ENCODE measurements at regions not wholly inside any gene's neighbourhood (a gene's known extent, or its start where the extent isn't known, plus 50 kb on each side); places are given as distances from the start of the nearest gene placed in this dataset.

GRCh38 chr10:5268743-5269142 is 72.1 kb downstream of the AKR1C4 start:
- peaks cover 23% of the 10 kb centered on the region for H3K36me3 Mint-ChIP-seq

DNA sequence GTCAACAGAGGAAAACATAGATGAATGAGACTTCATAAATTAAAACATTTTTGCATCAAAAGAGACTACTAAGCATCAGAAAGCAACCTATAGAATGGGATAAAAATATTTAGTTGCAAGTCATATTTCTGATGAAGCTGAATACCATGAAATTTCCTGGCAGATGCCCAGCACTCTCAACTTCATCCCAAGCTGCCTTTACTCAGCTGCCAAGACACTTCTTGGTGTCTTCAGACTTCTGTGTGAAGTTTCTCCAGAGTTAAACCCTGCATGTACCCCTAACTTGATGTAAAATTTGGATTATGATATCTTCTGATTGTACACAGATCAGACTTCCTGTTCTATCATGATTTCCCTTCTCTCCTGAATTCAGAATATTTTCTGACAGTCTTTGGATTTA is 73.2 kb downstream of the AKR1C4 start:
- no peaks in the 10 kb centered on the region for H3K27me3 ChIP-seq (ENCODE audit: control insufficient read depth, insufficient read depth, low read length)
- ATAC-seq (no peak), DNase-seq (no peak)
- no peak overlapping the region for H3K27ac ChIP-seq (ENCODE audit: low read length)
- H3K27ac Mint-ChIP-seq = no peak overlapping the region
- intact Hi-C loops (cut with micrococcal nuclease) = no loop called here
- H3K9me3 Mint-ChIP-seq = peaks cover 0 to 4% of the 10 kb centered on the region in 2 donors
- TF ChIP-seq, protein P1, sequence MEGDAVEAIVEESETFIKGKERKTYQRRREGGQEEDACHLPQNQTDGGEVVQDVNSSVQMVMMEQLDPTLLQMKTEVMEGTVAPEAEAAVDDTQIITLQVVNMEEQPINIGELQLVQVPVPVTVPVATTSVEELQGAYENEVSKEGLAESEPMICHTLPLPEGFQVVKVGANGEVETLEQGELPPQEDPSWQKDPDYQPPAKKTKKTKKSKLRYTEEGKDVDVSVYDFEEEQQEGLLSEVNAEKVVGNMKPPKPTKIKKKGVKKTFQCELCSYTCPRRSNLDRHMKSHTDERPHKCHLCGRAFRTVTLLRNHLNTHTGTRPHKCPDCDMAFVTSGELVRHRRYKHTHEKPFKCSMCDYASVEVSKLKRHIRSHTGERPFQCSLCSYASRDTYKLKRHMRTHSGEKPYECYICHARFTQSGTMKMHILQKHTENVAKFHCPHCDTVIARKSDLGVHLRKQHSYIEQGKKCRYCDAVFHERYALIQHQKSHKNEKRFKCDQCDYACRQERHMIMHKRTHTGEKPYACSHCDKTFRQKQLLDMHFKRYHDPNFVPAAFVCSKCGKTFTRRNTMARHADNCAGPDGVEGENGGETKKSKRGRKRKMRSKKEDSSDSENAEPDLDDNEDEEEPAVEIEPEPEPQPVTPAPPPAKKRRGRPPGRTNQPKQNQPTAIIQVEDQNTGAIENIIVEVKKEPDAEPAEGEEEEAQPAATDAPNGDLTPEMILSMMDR (IDR thresholded peaks at IDR 0.05) = no peak
- peaks cover 4% of the 10 kb centered on the region for H3K9me3 ChIP-seq (ENCODE audit: control insufficient read depth, insufficient read depth, low read length)
- H3K4me3 Mint-ChIP-seq = no peak overlapping the region
- H3K36me3 ChIP-seq (ENCODE audit: control insufficient read depth, insufficient read depth, low read length) = no peaks in the 10 kb centered on the region
- peaks cover 15 to 23% of the 10 kb centered on the region in 2 donors for H3K4me1 Mint-ChIP-seq
- H3K4me3 ChIP-seq (ENCODE audit: low read length) = no peak overlapping the region
- no peaks in the 10 kb centered on the region for H3K27me3 Mint-ChIP-seq (ENCODE audit: low read depth in 2 of 2)
- peaks cover 23% of the 10 kb centered on the region for H3K36me3 Mint-ChIP-seq
- H3K4me1 ChIP-seq (ENCODE audit: control insufficient read depth, insufficient read depth, low read length) = no peaks in the 10 kb centered on the region

More at GRCh38 chr10:5268743-5269142, 72.1 kb downstream of the AKR1C4 start:
- 29% methylated on average over 1 of the region's 1 CpG for WGBS (ENCODE audit: insufficient coverage)
- ATAC-seq (no peak), DNase-seq (no peak)
- Histone ChIP-seq H3K9me3 (ENCODE audit: control insufficient read depth, insufficient read depth, low read length) (peaks cover 4% of the 10 kb centered on the region), H3K4me1 (ENCODE audit: control insufficient read depth, insufficient read depth, low read length) (no peaks in the 10 kb centered on the region), H3K27me3 (ENCODE audit: control insufficient read depth, insufficient read depth, low read length) (no peaks in the 10 kb centered on the region), H3K36me3 (ENCODE audit: control insufficient read depth, insufficient read depth, low read length) (no peaks in the 10 kb centered on the region), H3K4me3 (ENCODE audit: low read length) (no peak overlapping the region), H3K27ac (ENCODE audit: low read length) (no peak overlapping the region)
- intact Hi-C loops (cut with micrococcal nuclease) = no loop called here
- Mint-ChIP-seq H3K27ac (no peak overlapping the region), H3K4me3 (no peak overlapping the region), H3K27me3 (ENCODE audit: low read depth in 2 of 2) (no peaks in the 10 kb centered on the region), H3K4me1 (peaks cover 15 to 23% of the 10 kb centered on the region in 2 donors), H3K9me3 (peaks cover 0 to 4% of the 10 kb centered on the region in 2 donors)
- TF ChIP-seq, protein P1 (IDR thresholded peaks at IDR 0.05) = no peak

DNA sequence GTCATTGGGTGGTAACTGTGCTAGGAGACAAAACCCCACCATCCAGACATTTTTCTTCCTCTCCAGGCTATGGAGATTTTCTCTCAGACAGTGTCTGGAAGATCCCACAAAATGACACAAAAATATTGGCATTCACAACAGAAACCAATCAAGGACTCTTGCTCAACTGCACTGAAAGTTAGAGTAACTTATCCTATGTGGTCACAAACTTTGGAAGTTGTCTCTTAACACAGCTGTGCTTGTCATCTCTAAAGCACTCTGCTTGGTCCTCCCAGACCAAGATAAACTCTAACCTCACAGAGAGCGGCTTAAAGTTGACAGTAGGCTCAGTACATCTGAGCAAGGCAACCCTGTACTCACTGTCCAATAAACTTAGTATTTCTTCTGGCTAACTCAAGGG is 74.9 kb downstream of the AKR1C4 start:
- Mint-ChIP-seq H3K36me3 (peaks cover 38% of the 10 kb centered on the region), H3K4me1 (peaks cover 15 to 23% of the 10 kb centered on the region in 2 donors), H3K27ac (peak overlapping the region in 1 of 2 donors; percentile 16), H3K9me3 (peaks cover 0 to 4% of the 10 kb centered on the region in 2 donors), H3K4me3 (no peak overlapping the region), H3K27me3 (ENCODE audit: low read depth in 2 of 2) (no peaks in the 10 kb centered on the region)
- Histone ChIP-seq H3K27ac (ENCODE audit: low read length) (no peak overlapping the region), H3K4me3 (ENCODE audit: low read length) (no peak overlapping the region), H3K4me1 (ENCODE audit: control insufficient read depth, insufficient read depth, low read length) (no peaks in the 10 kb centered on the region), H3K27me3 (ENCODE audit: control insufficient read depth, insufficient read depth, low read length) (no peaks in the 10 kb centered on the region), H3K9me3 (ENCODE audit: control insufficient read depth, insufficient read depth, low read length) (no peaks in the 10 kb centered on the region), H3K36me3 (ENCODE audit: control insufficient read depth, insufficient read depth, low read length) (no peaks in the 10 kb centered on the region)
- intact Hi-C loops (cut with micrococcal nuclease) = no loop called here
- 86% methylated on average over 1 of the region's 1 CpG for WGBS (ENCODE audit: insufficient coverage)
- TF ChIP-seq, protein P1 (IDR thresholded peaks at IDR 0.05) = no peak
- no peak for ATAC-seq
- no peak for DNase-seq

DNA sequence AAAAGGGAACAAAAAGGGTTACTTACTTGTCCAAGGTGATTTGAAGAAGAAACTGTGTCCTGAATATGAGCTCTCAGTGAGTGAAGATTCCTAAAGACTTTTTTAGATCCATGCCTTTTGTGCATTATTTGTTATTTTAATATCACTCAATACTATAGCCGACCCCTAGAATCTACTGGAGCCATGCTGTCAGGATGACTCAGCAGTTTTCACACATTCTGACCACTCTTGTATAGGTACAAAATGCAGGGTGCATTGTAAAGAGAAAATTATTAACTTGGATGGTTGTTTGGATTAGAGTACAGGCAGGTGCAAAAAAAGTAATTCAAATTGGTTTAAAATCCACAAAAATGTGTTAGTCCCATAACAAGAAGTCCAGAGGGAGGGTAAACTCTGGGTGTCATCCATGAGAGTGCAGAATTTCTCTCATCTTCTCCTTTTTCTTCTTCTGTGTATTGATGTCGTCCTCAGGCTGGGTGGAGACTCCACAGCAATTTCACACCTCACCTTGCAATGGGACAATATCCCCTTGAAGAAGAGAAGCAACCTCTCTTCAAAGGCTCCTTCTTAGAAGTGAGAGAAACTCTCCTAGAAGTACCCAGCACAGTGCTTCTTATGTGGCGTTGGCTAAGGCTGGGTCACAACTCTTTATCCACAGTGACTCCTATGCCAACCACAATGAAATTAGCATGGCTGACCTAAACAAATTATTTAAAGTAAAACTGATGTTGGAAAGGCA is 75.6 kb downstream of the AKR1C4 start:
- H3K4me3 ChIP-seq (ENCODE audit: low read length) = no peak overlapping the region
- Mint-ChIP-seq H3K27me3 (ENCODE audit: low read depth in 2 of 2) (no peaks in the 10 kb centered on the region), H3K4me3 (no peak overlapping the region), H3K9me3 (no peaks in the 10 kb centered on the region), H3K36me3 (peaks cover 38% of the 10 kb centered on the region), H3K4me1 (peaks cover 15 to 23% of the 10 kb centered on the region in 2 donors), H3K27ac (peak overlapping the region in 1 of 2 donors; percentile 16)
- H3K36me3 ChIP-seq (ENCODE audit: control insufficient read depth, insufficient read depth, low read length) = no peaks in the 10 kb centered on the region
- intact Hi-C loops (cut with micrococcal nuclease) = no loop called here
- 35% methylated on average over 2 of the region's 3 CpGs for WGBS (ENCODE audit: insufficient coverage)
- no peaks in the 10 kb centered on the region for H3K9me3 ChIP-seq (ENCODE audit: control insufficient read depth, insufficient read depth, low read length)
- no peak overlapping the region for H3K27ac ChIP-seq (ENCODE audit: low read length)
- ATAC-seq = no peak
- H3K27me3 ChIP-seq (ENCODE audit: control insufficient read depth, insufficient read depth, low read length) = no peaks in the 10 kb centered on the region
- TF ChIP-seq, protein P1 (IDR thresholded peaks at IDR 0.05) = no peak
- no peak for DNase-seq
- H3K4me1 ChIP-seq (ENCODE audit: control insufficient read depth, insufficient read depth, low read length) = no peaks in the 10 kb centered on the region

Data from natural killer cell (primary cell).